OCI-LY1 (cell line): ENCODE measurements at regions not wholly inside any gene's neighbourhood (a gene's known extent, or its start where the extent isn't known, plus 50 kb on each side); places are given as distances from the start of the nearest gene placed in this dataset.

ENCODE experiments used
- CTCF ChIP-seq: fragments of 200-600 bp; sonication (generic), shearing (Covaris generic); IDR thresholded peaks from 2 replicates; pipeline ENCODE4 v1.5.1; 2017; ENCODE audit warnings: mild to moderate bottlenecking, antibody characterized with exemption, low read length, moderate library complexity, mixed read lengths
- EZH2 ChIP-seq: fragments of 200-600 bp; sonication (generic), shearing (Covaris generic); IDR thresholded peaks from 2 replicates; pipeline ENCODE4 v1.8.0; 2017; ENCODE audit warnings: borderline replicate concordance, mixed run types, mild to moderate bottlenecking, antibody characterized with exemption, low read length, moderate library complexity, mixed read lengths

- TF ChIP-seq CTCF: no peak
- TF ChIP-seq EZH2: no peak
Observed at GRCh38 chr11:95515371-95515770, 274.2 kb downstream of the FAM76B start.
